ENCODE measurements at regions not wholly inside any gene's neighbourhood (a gene's known extent, or its start where the extent isn't known, plus 50 kb on each side); places are given as distances from the start of the nearest gene placed in this dataset.

DNA sequence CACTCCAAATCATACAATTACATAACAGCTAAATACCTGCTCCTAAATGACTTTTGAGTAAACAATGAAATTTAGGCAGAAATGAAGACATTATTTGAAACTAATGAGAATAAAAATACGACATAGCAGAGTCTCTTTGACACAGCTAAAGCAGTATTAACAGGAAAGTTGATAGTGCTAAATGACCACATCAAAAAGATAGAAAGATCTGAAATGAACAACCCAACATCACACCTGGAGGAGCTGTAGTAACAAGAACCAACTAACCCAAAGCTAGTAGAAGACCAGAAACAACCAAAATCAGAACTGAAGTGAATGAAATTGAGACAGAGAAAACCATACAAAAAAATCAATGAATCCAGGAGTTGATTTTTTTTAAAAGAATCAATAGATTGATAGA is 257.8 kb downstream of the ARAP2 start:
- no peak overlapping the region for H2AK5ac ChIP-seq (ENCODE audit: low read depth, low read length)
- 89% methylated on average over 1 of the region's 1 CpG; no CpG with 5 or more reads in 1 of the 2 experiments for WGBS, 2 experiments (ENCODE audit: extremely low coverage in 1 of 2, insufficient coverage in 1 of 2, insufficient read length in 1 of 2, insufficient replicate concordance in 2 of 2, low coverage in 1 of 2, low lambda C conversion rate in 2 of 2, missing lambda C conversion rate in 1 of 2)
- no peak for FAIRE-seq

More for the DNA sequence above, 257.8 kb downstream of the ARAP2 start:
- Histone ChIP-seq H3K4me3 (ENCODE audit: extremely low read depth in 1 of 4, insufficient read depth in 2 of 4, low read depth in 3 of 4, low read length in 4 of 4) (no peak overlapping the region), H2BK120ac (replicated peaks; ENCODE audit: low read depth, low read length) (no peak overlapping the region), H2BK5ac (ENCODE audit: low read depth, low read length) (no peak overlapping the region), H3K79me2 (ENCODE audit: control insufficient read depth in 1 of 2, insufficient read depth in 2 of 2, low read length in 2 of 2) (no peaks in the 10 kb centered on the region), H3K9me3 (ENCODE audit: insufficient read depth in 2 of 2, low read depth in 1 of 2, low read length in 1 of 2) (no peaks in the 10 kb centered on the region), H3K36me3 (ENCODE audit: control insufficient read depth in 2 of 4, insufficient read depth in 4 of 4, low read length in 3 of 4) (no peaks in the 10 kb centered on the region), H4K8ac (ENCODE audit: extremely low read depth, insufficient read depth, low read length) (no peak overlapping the region), H3K56ac (replicated peaks; ENCODE audit: insufficient read length, low read depth, low read length) (no peak overlapping the region), H3K27ac (ENCODE audit: low read depth, low read length) (no peak overlapping the region), H3K9ac (replicated peaks in 1 of 4; ENCODE audit: extremely low read depth in 1 of 4, low read depth in 3 of 4, low read length in 3 of 4) (no peak overlapping the region), H4K20me1 (replicated peaks in 1 of 2; ENCODE audit: control insufficient read depth in 1 of 2, insufficient read depth in 2 of 2, low read length in 2 of 2) (no peaks in the 10 kb centered on the region), H3K4me1 (replicated peaks in 1 of 4; ENCODE audit: control insufficient read depth in 3 of 4, insufficient read depth in 4 of 4, low read length in 3 of 4) (no peaks in the 10 kb centered on the region), H2AFZ (ENCODE audit: low read length) (no peak overlapping the region), H4K5ac (ENCODE audit: insufficient read length, low read depth, low read length) (no peak overlapping the region), H4K91ac (replicated peaks; ENCODE audit: insufficient read length, low read length) (no peak overlapping the region), H3K79me1 (ENCODE audit: low read depth, low read length) (no peaks in the 10 kb centered on the region), H2BK15ac (ENCODE audit: low read length) (no peak overlapping the region), H3K4me2 (ENCODE audit: insufficient read depth in 1 of 2, low read depth in 2 of 2, low read length in 2 of 2) (no peak overlapping the region), H3K4ac (replicated peaks; ENCODE audit: insufficient read length, low read depth, low read length) (no peak overlapping the region), H2BK12ac (ENCODE audit: low read depth, low read length) (no peak overlapping the region), H3K18ac (ENCODE audit: extremely low read depth, low read length) (no peak overlapping the region), H3K14ac (ENCODE audit: insufficient read length) (no peak overlapping the region), H3K27me3 (replicated peaks in 1 of 4; ENCODE audit: control insufficient read depth in 3 of 4, extremely low read depth in 1 of 4, insufficient read depth in 3 of 4, low read length in 3 of 4) (no peaks in the 10 kb centered on the region), H2BK20ac (ENCODE audit: low read length) (no peak overlapping the region), H3K23ac (ENCODE audit: insufficient read length) (no peak overlapping the region), H3K23me2 (ENCODE audit: low read depth, low read length) (no peaks in the 10 kb centered on the region)
- no peak for DNase-seq (ENCODE audit: low read depth in 1 of 2, low spot score in 2 of 2)
- POLR2A ChIA-PET (ENCODE audit: partially characterized antibody): no interaction called here
- CTCF ChIA-PET (ENCODE audit: partially characterized antibody): no interaction called here
- TF ChIP-seq BACH1 (IDR thresholded peaks at IDR 0.05; ENCODE audit: low read length) (no peak), CHD2 (IDR thresholded peaks at IDR 0.05; ENCODE audit: low read length) (no peak), SIX5 (IDR thresholded peaks at IDR 0.05; ENCODE audit: low read depth, low read length) (no peak), BCL11A (IDR thresholded peaks at IDR 0.05; ENCODE audit: low read depth in 2 of 2, low read length in 2 of 2) (no peak), TEAD4 (IDR thresholded peaks at IDR 0.05; ENCODE audit: low read depth, low read length) (no peak), CBX8 (IDR thresholded peaks at IDR 0.05; ENCODE audit: borderline replicate concordance, low read depth, low read length) (no peak), EP300 (IDR thresholded peaks at IDR 0.05; ENCODE audit: borderline replicate concordance in 1 of 2, low read depth in 2 of 2, low read length in 2 of 2) (no peak)
